ENCODE measurements at regions not wholly inside any gene's neighbourhood (a gene's known extent, or its start where the extent isn't known, plus 50 kb on each side); places are given as distances from the start of the nearest gene placed in this dataset.

DNA sequence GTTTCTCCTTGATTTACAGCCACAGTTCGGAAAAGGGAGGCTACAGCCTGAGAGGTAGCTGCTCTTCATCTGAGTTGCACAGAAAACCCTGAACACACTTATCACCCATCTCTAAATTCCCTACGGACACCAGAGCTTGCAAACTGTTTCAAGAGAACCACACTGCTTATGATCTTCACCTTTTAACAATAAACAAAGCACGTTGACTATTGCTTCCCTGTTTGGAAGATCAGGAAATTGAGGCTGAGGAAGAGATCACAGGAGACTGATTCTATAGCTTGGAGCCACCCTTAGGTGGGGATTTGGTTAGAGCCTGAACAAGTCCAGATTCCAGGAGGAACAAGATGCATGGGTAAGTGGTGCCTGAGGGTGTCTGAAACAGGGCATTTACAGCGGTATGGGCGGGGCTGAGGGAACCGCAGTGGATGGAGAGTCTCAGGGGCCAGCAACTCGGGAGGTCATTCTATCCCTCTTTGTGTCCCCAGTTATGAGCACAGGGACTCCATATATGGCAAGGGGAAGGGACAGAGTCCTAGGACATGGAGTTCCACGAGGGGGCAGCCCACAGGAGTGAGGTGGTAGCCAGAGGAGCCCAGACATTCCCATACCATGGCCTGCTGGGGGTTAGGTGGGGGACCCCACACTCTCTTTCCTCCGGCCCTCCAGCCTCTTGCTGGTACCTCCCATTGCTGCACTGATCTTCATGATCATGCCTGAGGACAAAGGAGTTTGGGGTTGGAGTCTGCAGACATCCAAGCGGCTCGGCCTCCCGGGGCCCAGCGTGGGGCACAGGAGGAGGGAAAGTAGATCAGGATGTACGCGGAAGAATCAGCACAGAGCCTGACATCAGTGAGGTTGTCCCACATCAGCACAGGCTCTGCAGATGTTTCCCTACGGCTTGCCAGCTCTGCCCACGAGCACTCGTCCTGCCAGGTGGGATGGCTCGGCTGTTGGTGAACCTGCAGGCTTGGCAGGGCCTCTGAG, 162.3 kb upstream of the ZNF536 start:
- intact Hi-C loops (cut with DNase I; ENCODE audit: low total_unique reads) = no loop called here
- Histone ChIP-seq H3K27me3 (no peaks in the 10 kb centered on the region), H3K36me3 (no peaks in the 10 kb centered on the region), H3K4me3 (no peak overlapping the region), H3K9me3 (no peaks in the 10 kb centered on the region), H3K27ac (no peak overlapping the region), H3K4me1 (no peaks in the 10 kb centered on the region)
- in situ Hi-C loops (cut with MboI; ENCODE audit: low sequenced_read_pairs in 4 of 4) = no loop called here
- no peak for DNase-seq
- TF ChIP-seq POLR2A (IDR thresholded peaks at IDR 0.05) = no peak
- TF ChIP-seq, protein P1, sequence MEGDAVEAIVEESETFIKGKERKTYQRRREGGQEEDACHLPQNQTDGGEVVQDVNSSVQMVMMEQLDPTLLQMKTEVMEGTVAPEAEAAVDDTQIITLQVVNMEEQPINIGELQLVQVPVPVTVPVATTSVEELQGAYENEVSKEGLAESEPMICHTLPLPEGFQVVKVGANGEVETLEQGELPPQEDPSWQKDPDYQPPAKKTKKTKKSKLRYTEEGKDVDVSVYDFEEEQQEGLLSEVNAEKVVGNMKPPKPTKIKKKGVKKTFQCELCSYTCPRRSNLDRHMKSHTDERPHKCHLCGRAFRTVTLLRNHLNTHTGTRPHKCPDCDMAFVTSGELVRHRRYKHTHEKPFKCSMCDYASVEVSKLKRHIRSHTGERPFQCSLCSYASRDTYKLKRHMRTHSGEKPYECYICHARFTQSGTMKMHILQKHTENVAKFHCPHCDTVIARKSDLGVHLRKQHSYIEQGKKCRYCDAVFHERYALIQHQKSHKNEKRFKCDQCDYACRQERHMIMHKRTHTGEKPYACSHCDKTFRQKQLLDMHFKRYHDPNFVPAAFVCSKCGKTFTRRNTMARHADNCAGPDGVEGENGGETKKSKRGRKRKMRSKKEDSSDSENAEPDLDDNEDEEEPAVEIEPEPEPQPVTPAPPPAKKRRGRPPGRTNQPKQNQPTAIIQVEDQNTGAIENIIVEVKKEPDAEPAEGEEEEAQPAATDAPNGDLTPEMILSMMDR (IDR thresholded peaks at IDR 0.05 in 4 of 5, conservative IDR thresholded peaks at IDR 0.05 in 1 of 5) = no peak
- no peak for ATAC-seq

DNA sequence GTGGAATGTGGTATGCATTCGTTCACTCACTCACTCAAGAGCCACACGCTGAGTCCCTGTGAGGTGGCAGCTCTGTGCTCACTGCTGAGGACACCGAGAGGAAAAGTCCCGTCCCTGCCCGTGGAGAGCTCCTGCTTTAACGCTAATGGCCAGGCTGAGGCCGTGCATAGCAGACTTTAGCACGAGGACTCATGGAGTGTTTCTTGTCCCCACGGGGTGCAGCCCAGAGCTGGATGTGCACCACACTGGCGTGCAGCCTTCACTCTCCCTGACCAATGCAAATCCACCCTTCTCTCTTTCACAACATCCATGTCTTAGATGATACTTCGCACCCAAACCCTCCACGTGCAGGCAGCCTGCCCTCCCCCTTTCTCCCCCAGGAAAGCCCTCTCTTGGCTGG, 159.6 kb upstream of the ZNF536 start:
- in situ Hi-C loops (cut with MboI; ENCODE audit: low sequenced_read_pairs in 4 of 4) = no loop called here
- Histone ChIP-seq H3K9me3 (no peaks in the 10 kb centered on the region), H3K27me3 (no peaks in the 10 kb centered on the region), H3K27ac (no peak overlapping the region), H3K36me3 (no peaks in the 10 kb centered on the region), H3K4me3 (no peak overlapping the region), H3K4me1 (no peaks in the 10 kb centered on the region)
- TF ChIP-seq, protein P1 (IDR thresholded peaks at IDR 0.05 in 4 of 5, conservative IDR thresholded peaks at IDR 0.05 in 1 of 5) = no peak
- no peak for TF ChIP-seq POLR2A (IDR thresholded peaks at IDR 0.05)
- ATAC-seq (no peak), DNase-seq (no peak)
- intact Hi-C loops (cut with DNase I; ENCODE audit: low total_unique reads) = no loop called here

DNA sequence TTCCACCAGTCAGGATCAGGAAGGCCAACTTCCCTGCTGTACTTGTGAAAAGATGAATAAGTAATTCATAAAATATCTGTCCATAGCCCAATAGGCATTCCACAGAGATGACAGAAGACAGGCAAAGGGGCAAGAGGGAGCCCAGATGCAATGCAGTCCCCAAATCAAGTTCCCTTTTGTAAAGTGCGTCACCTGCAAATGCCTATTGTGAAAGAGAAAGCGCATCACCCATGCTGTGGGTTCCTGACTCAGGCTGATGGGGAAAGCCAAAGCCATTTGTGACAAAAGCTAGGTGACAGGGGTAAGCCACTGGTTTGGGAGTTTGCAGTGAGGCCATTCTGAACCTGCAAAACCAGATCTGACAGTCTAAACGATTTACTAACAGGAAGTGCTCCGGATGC, 157.5 kb upstream of the ZNF536 start:
- Histone ChIP-seq H3K27me3 (no peaks in the 10 kb centered on the region), H3K4me3 (no peak overlapping the region), H3K27ac (no peak overlapping the region), H3K9me3 (no peaks in the 10 kb centered on the region), H3K4me1 (no peaks in the 10 kb centered on the region), H3K36me3 (no peaks in the 10 kb centered on the region)
- intact Hi-C loops (cut with DNase I; ENCODE audit: low total_unique reads) (no loop called here), in situ Hi-C loops (cut with MboI; ENCODE audit: low sequenced_read_pairs in 4 of 4) (no loop called here)
- DNase-seq (no peak), ATAC-seq (no peak)
- TF ChIP-seq POLR2A (IDR thresholded peaks at IDR 0.05) = no peak
- TF ChIP-seq, protein P1 (IDR thresholded peaks at IDR 0.05 in 4 of 5, conservative IDR thresholded peaks at IDR 0.05 in 1 of 5) = no peak

DNA sequence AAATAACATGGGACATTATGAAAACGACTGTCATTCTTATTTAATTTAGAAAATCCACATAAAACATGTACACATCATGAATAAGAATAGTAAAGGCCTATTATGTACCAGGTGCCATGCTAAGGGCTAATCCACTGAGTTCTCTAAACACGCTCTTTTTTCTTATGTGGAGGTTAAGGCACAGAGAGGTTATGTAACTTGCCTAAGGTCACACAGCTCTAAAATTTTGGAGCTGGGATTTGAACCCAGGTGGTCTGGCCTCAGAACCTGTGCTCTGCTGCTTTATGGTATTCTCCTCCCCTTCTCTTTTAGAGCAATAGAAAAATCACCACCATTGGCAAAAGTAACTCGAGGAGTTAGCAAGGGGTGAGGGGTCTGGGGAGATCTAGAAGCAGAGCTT, 156.9 kb upstream of the ZNF536 start:
- ATAC-seq (no peak), DNase-seq (no peak)
- TF ChIP-seq POLR2A (IDR thresholded peaks at IDR 0.05) = no peak
- TF ChIP-seq, protein P1 (IDR thresholded peaks at IDR 0.05 in 4 of 5, conservative IDR thresholded peaks at IDR 0.05 in 1 of 5) = no peak
- in situ Hi-C loops (cut with MboI; ENCODE audit: low sequenced_read_pairs in 4 of 4) = no loop called here
- Histone ChIP-seq H3K4me1 (no peaks in the 10 kb centered on the region), H3K9me3 (no peaks in the 10 kb centered on the region), H3K27ac (no peak overlapping the region), H3K36me3 (no peaks in the 10 kb centered on the region), H3K27me3 (no peaks in the 10 kb centered on the region), H3K4me3 (no peak overlapping the region)
- intact Hi-C loops (cut with DNase I; ENCODE audit: low total_unique reads) = no loop called here

Measured in gastrocnemius medialis (tissue), 4 donors.